AG04450 (cell line): ENCODE measurements at regions not wholly inside any gene's neighbourhood (a gene's known extent, or its start where the extent isn't known, plus 50 kb on each side); places are given as distances from the start of the nearest gene placed in this dataset.

ENCODE experiments used
- CTCF ChIA-PET: fragments of 300-600, 350-600 bp; formaldehyde crosslinking; extraction: SDS; loops from one replicate; lab custom pipeline; 2022; ENCODE audit warnings: antibody characterized with exemption, inconsistent platforms; lab: Charles Lee
- POLR2A ChIA-PET: fragments of 350-600 bp; formaldehyde crosslinking; extraction: SDS; loops from one replicate; lab custom pipeline; 2021; ENCODE audit warnings: antibody characterized with exemption, inconsistent platforms; lab: Yijun Ruan, JAX
- DNase-seq: peaks from one replicate; pipeline ENCODE4 v3.0.0-alpha.2; 2011; ENCODE audit warnings: low read depth, low spot score
- H3K27ac ChIP-seq: one replicate; pipeline ENCODE4 v1.5.1; 2012; ENCODE audit warnings: low read depth, low read length, control low read depth
- H3K27me3 ChIP-seq: one replicate; pipeline ENCODE4 v1.6.0; 2012; ENCODE audit warnings: low read length; ENCODE audit not compliant: control insufficient read depth, insufficient read depth
- H3K4me3 ChIP-seq: 2 replicates; pipeline ENCODE4 v1.5.1; 2011; ENCODE audit warnings: mild to moderate bottlenecking, low read depth, low read length, control low read depth
- H3K9me3 ChIP-seq: 2 replicates; pipeline ENCODE4 v1.5.1; 2012; ENCODE audit warnings: low read length; ENCODE audit not compliant: control insufficient read depth, insufficient read depth
- CTCF ChIP-seq: IDR thresholded peaks from 2 replicates; pipeline ENCODE4 v1.5.1; 2011; ENCODE audit warnings: low read depth, low read length, control low read depth, inconsistent platforms

GRCh38 chr11:13169709-13170108 lies 107.9 kb upstream of the BMAL1 start:
- H3K4me3 ChIP-seq: no peak overlapping the region
- H3K9me3 ChIP-seq: no peaks in the 10 kb centered on the region
- no peak overlapping the region for H3K27ac ChIP-seq
- peak; percentile 81 for DNase-seq
- no peak for TF ChIP-seq CTCF
- POLR2A ChIA-PET: no interaction called here
- no peaks in the 10 kb centered on the region for H3K27me3 ChIP-seq
- CTCF ChIA-PET: interaction anchor here (0.7 to 1.0 kb wide), 2 partner anchors 13 to 881 kb away, joined by 3 read pairs; no protein-coding TSS in a partner anchor

GRCh38 chr11:13174090-13174489 lies 103.5 kb upstream of the BMAL1 start:
- ChIA-PET POLR2A (no interaction called here), CTCF (interaction anchor here (0.8 to 5.2 kb wide), 4 partner anchors 9 to 843 kb away, joined by 3 to 35 read pairs (median 6); no protein-coding TSS in a partner anchor)
- H3K4me3 ChIP-seq: no peak overlapping the region
- no peak for TF ChIP-seq CTCF
- no peak overlapping the region for H3K27ac ChIP-seq
- no peaks in the 10 kb centered on the region for H3K9me3 ChIP-seq
- H3K27me3 ChIP-seq: peaks cover 3% of the 10 kb centered on the region
- DNase-seq: no peak

DNA sequence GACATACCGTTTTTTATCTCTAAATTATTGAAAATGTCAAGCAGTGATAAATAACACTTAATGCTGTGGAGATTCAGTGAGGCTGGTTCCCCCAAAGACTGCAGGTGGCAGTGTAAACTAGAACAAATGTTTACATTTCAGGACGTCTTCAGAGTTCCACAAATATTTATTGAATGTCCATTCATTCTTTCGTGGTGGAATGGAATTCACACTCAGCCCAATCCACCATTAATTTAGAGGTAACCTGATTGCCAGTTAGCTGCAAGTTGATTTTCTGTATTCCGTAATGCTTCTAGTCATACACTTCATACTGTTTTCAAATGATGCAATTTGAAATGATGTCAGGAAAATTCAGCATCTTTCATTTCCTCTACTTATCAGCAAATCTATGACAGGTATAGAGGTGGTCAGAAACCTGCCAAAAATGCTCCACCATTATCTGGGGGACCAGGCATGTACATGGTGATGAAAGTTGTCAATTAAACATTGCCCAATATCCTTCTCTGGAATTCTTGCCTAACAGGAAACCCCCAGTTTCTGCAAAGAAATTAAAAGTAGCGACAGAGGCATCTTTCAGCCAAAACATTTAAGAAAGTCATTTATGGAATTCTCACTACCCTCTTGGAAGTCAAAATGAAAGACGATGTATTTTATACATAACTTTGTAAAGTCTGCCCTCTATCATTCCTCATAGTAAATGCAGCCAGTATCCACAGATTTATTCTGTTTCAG lies 94.3 kb upstream of the BMAL1 start:
- DNase-seq: no peak
- Histone ChIP-seq H3K27me3 (no peaks in the 10 kb centered on the region), H3K27ac (no peak overlapping the region), H3K9me3 (no peaks in the 10 kb centered on the region; the same call in 1 of the 2 replicates), H3K4me3 (peak overlapping the region; percentile 42)
- ChIA-PET CTCF (interaction anchor here (0.6 to 2.8 kb wide), 12 partner anchors 9 to 290 kb away, joined by 3 to 70 read pairs (median 5); no protein-coding TSS in a partner anchor), POLR2A (no interaction called here)
- TF ChIP-seq CTCF: peak; percentile 54

DNA sequence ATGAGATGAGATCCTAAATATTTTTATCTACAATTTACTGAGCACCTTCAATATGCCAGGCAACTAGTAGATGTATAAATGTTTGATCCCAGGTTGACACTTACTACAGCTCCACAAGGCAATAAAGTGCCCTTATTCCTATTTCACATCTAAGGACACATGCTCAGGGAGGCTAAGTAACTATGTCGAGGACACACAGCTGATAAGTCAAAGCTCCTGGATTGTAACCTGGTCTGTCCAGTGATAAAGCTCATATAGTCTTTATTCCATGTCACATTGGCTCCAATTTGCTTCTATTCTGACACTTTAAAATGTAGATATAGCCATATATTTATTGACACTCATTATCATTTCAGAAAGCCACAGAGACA lies 93.8 kb upstream of the BMAL1 start:
- Histone ChIP-seq H3K9me3 (no peaks in the 10 kb centered on the region; the same call in 1 of the 2 replicates), H3K4me3 (no peak overlapping the region), H3K27me3 (no peaks in the 10 kb centered on the region), H3K27ac (no peak overlapping the region)
- DNase-seq: no peak
- POLR2A ChIA-PET: no interaction called here
- TF ChIP-seq CTCF: no peak
- CTCF ChIA-PET: interaction anchor here (0.5 to 2.8 kb wide), 14 partner anchors 10 to 355 kb away, joined by 3 to 70 read pairs (median 4); no protein-coding TSS in a partner anchor

DNA sequence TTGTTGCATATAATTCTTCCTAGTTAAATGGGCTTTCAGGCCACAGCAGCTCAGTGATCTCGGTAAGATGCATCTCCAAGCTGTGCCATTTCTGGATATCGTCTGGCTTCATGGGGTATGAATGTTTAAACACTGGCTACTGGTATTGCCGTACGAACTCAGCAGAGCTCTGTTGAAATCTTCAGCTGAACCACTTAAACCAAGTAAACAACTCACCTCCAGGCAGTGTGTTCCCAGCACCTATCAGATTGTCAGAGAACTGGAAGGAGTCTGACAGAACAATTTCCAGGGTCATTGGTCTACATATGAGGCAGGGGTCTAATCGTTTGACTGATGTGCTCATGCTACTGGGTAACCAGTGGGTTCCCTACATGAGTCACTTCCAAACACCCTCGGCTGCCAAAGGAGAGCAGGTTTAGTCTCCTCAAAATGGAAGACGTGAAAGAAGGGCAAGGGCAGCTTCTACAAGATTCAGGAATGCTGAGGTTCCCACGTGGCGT lies 93.2 kb upstream of the BMAL1 start:
- POLR2A ChIA-PET: no interaction called here
- Histone ChIP-seq H3K27ac (no peak overlapping the region), H3K9me3 (no peaks in the 10 kb centered on the region; the same call in 1 of the 2 replicates), H3K4me3 (no peak overlapping the region), H3K27me3 (no peaks in the 10 kb centered on the region)
- CTCF ChIA-PET: interaction anchor here (0.5 to 2.8 kb wide), 15 partner anchors 11 to 770 kb away, joined by 3 to 70 read pairs (median 4); no protein-coding TSS in a partner anchor
- no peak for TF ChIP-seq CTCF
- no peak for DNase-seq
